MCF 10A (cell line): ENCODE measurements at regions not wholly inside any gene's neighbourhood (a gene's known extent, or its start where the extent isn't known, plus 50 kb on each side); places are given as distances from the start of the nearest gene placed in this dataset.

Experiments used
- BruUV-seq: library from RNA; stranded (reverse); fragments of 400-500 nt; replicated peaks from 2 replicates; lab custom pipeline; 2021; lab: Mats Ljungman, UMichigan
- CTCF ChIA-PET: fragments of 300-600 bp; sonication (Branson Sonifier 250); formaldehyde crosslinking; extraction: SDS; loops from one replicate; lab custom pipeline; 2021; ENCODE audit warnings: antibody characterized with exemption, inconsistent platforms; lab: Yijun Ruan, JAX
- POLR2A ChIA-PET: fragments of 300-600, 350-650 bp; sonication (Branson Sonifier 250); formaldehyde crosslinking; extraction: SDS; loops from one replicate; lab custom pipeline; 2020; ENCODE audit warnings: antibody characterized with exemption, inconsistent platforms; lab: Yijun Ruan, JAX
- DNase-seq: peaks from one replicate; pipeline ENCODE4 v3.0.0-alpha.2; 2018; ENCODE audit not compliant: unreplicated experiment
- H3K27ac Mint-ChIP-seq: one replicate; pipeline ENCODE4 v1.8.0; 2022; ENCODE audit warnings: mild to moderate bottlenecking, low read depth, mixed read lengths; ENCODE audit not compliant: unreplicated experiment
- H3K27me3 Mint-ChIP-seq: one replicate; pipeline ENCODE4 v1.8.0; 2022; ENCODE audit warnings: mixed read lengths; ENCODE audit not compliant: insufficient read depth, unreplicated experiment
- H3K36me3 Mint-ChIP-seq: one replicate; pipeline ENCODE4 v1.8.0; 2022; ENCODE audit warnings: mild to moderate bottlenecking, moderate library complexity, mixed read lengths; ENCODE audit not compliant: insufficient read depth, unreplicated experiment
- H3K4me1 Mint-ChIP-seq: one replicate; pipeline ENCODE4 v1.8.0; 2022; ENCODE audit warnings: mixed read lengths; ENCODE audit not compliant: insufficient read depth, unreplicated experiment
- H3K4me3 Mint-ChIP-seq: one replicate; pipeline ENCODE4 v1.8.0; 2022; ENCODE audit warnings: mild to moderate bottlenecking, moderate library complexity, mixed read lengths; ENCODE audit not compliant: unreplicated experiment
- H3K9me3 Mint-ChIP-seq: one replicate; pipeline ENCODE4 v1.8.0; 2022; ENCODE audit warnings: mixed read lengths; ENCODE audit not compliant: unreplicated experiment
- CTCF ChIP-seq: fragments of 200-600 bp; IDR thresholded peaks from one replicate; pipeline ENCODE4 v1.8.0; 2022; ENCODE audit warnings: antibody characterized with exemption, mild to moderate bottlenecking; ENCODE audit not compliant: unreplicated experiment
- intact Hi-C: fragments of 100-400 bp; cut with micrococcal nuclease; formaldehyde crosslinking; loops from 2 replicates; pipeline ENCODE4 v1.14.1; 2022

GRCh38 chr20:11214256-11214840 lies 540.5 kb upstream of the JAG1 start:
- no peaks in the 10 kb centered on the region for H3K9me3 Mint-ChIP-seq
- ChIA-PET POLR2A (interaction anchor here (1.0 to 2.5 kb wide), 2 partner anchors 8 to 661 kb away, joined by 3 to 8 read pairs; no protein-coding TSS in a partner anchor), CTCF (interaction anchor here (1.2 to 1.5 kb wide), 2 partner anchors 9 to 662 kb away, joined by 3 to 13 read pairs; no protein-coding TSS in a partner anchor)
- no TSS peak for BruUV-seq
- intact Hi-C loops, result no loop called here
- no peak for TF ChIP-seq CTCF
- H3K4me3 Mint-ChIP-seq, result no peak overlapping the region
- DNase-seq, result no peak
- H3K27me3 Mint-ChIP-seq, result no peaks in the 10 kb centered on the region
- H3K36me3 Mint-ChIP-seq, result no peaks in the 10 kb centered on the region
- no peak overlapping the region for H3K27ac Mint-ChIP-seq
- no peaks in the 10 kb centered on the region for H3K4me1 Mint-ChIP-seq

GRCh38 chr20:11216451-11217314 lies 542.9 kb upstream of the JAG1 start:
- H3K9me3 Mint-ChIP-seq, result no peaks in the 10 kb centered on the region
- H3K36me3 Mint-ChIP-seq, result no peaks in the 10 kb centered on the region
- no TSS peak for BruUV-seq
- H3K27ac Mint-ChIP-seq, result no peak overlapping the region
- H3K27me3 Mint-ChIP-seq, result no peaks in the 10 kb centered on the region
- no peak for DNase-seq
- no peak overlapping the region for H3K4me3 Mint-ChIP-seq
- no peak for TF ChIP-seq CTCF
- intact Hi-C loops, result no loop called here
- CTCF ChIA-PET, result interaction anchor here (2.2 kb wide), 1 partner anchor 9 kb away, joined by 11 read pairs; no protein-coding TSS in a partner anchor
- H3K4me1 Mint-ChIP-seq, result peaks cover under 1% of the 10 kb centered on the region
- POLR2A ChIA-PET, result interaction anchor here (0.7 to 2.5 kb wide), 3 partner anchors 10 to 115 kb away, joined by 3 to 8 read pairs (median 3); no protein-coding TSS in a partner anchor

- H3K9me3 Mint-ChIP-seq, result no peaks in the 10 kb centered on the region
- H3K27ac Mint-ChIP-seq, result no peak overlapping the region
- BruUV-seq, result no TSS peak
- DNase-seq, result no peak
- intact Hi-C loops, result no loop called here
- H3K4me1 Mint-ChIP-seq, result peaks cover 7% of the 10 kb centered on the region
- H3K4me3 Mint-ChIP-seq, result no peak overlapping the region
- POLR2A ChIA-PET, result interaction anchor here (0.5 to 0.7 kb wide), 2 partner anchors 10 to 114 kb away, joined by 3 read pairs; no protein-coding TSS in a partner anchor
- no peak for TF ChIP-seq CTCF
- H3K36me3 Mint-ChIP-seq, result no peaks in the 10 kb centered on the region
- H3K27me3 Mint-ChIP-seq, result no peaks in the 10 kb centered on the region
- CTCF ChIA-PET, result interaction anchor here (0.6 to 1.5 kb wide), 5 partner anchors 10 to 1707 kb away, joined by 3 to 7 read pairs (median 4); no protein-coding TSS in a partner anchor
These were observed 543.8 kb upstream of the JAG1 start for GRCh38 chr20:11217326-11218172.
